ENCODE measurements at regions not wholly inside any gene's neighbourhood (a gene's known extent, or its start where the extent isn't known, plus 50 kb on each side); places are given as distances from the start of the nearest gene placed in this dataset.

GRCh38 chr6:108757357-108757756, 90.9 kb upstream of the ARMC2 start:
- no peak overlapping the region for H2AFZ ChIP-seq (ENCODE audit: low read length)
- H3K36me3 ChIP-seq (replicated peaks; ENCODE audit: insufficient read depth, low read length), result no peaks in the 10 kb centered on the region
- peaks cover 16% of the 10 kb centered on the region for H3K79me2 ChIP-seq (ENCODE audit: low read length)
- H3K4me3 ChIP-seq (ENCODE audit: low read length), result no peak overlapping the region
- H3K4me2 ChIP-seq (ENCODE audit: low read depth, low read length), result no peak overlapping the region
- H4K20me1 ChIP-seq (ENCODE audit: insufficient read depth, low read length), result no peaks in the 10 kb centered on the region
- H3K27ac ChIP-seq (ENCODE audit: low read length), result peak overlapping the region; percentile 91; the same call in 1 of the 2 replicates
- no peaks in the 10 kb centered on the region for H3K9me2 ChIP-seq (replicated peaks; ENCODE audit: insufficient read depth, low read length)
- DNase-seq, result no peak
- peaks cover 47% of the 10 kb centered on the region for H3F3A ChIP-seq (ENCODE audit: insufficient read depth, low read length)
- no peaks in the 10 kb centered on the region for H3K27me3 ChIP-seq (replicated peaks; ENCODE audit: insufficient read depth, low read length)
- peaks cover 57% of the 10 kb centered on the region for H3K4me1 ChIP-seq (ENCODE audit: low read length)
- H3K9ac ChIP-seq (ENCODE audit: low read length), result no peak overlapping the region
- TF ChIP-seq EZH2 (optimal IDR thresholded peaks at IDR 0.05; ENCODE audit: low read depth, low read length) (no peak), EZH2phosphoT487 (IDR thresholded peaks at IDR 0.05; ENCODE audit: low read length) (no peak)
- H3K9me3 ChIP-seq (replicated peaks; ENCODE audit: insufficient read depth, low read length), result no peaks in the 10 kb centered on the region

- Histone ChIP-seq H3K9ac (ENCODE audit: low read length) (no peak overlapping the region), H3K79me2 (ENCODE audit: low read length) (peaks cover 13% of the 10 kb centered on the region), H3K36me3 (replicated peaks; ENCODE audit: insufficient read depth, low read length) (no peaks in the 10 kb centered on the region), H3K4me3 (ENCODE audit: low read length) (no peak overlapping the region), H3K4me2 (ENCODE audit: low read depth, low read length) (no peak overlapping the region), H3K9me3 (replicated peaks; ENCODE audit: insufficient read depth, low read length) (no peaks in the 10 kb centered on the region), H3K9me2 (replicated peaks; ENCODE audit: insufficient read depth, low read length) (no peaks in the 10 kb centered on the region), H3K4me1 (ENCODE audit: low read length) (peaks cover 59% of the 10 kb centered on the region), H4K20me1 (ENCODE audit: insufficient read depth, low read length) (no peaks in the 10 kb centered on the region), H2AFZ (ENCODE audit: low read length) (no peak overlapping the region), H3K27me3 (replicated peaks; ENCODE audit: insufficient read depth, low read length) (no peaks in the 10 kb centered on the region), H3K27ac (ENCODE audit: low read length) (no peak overlapping the region), H3F3A (ENCODE audit: insufficient read depth, low read length) (peaks cover 51% of the 10 kb centered on the region)
- DNase-seq, result no peak
- TF ChIP-seq EZH2phosphoT487 (IDR thresholded peaks at IDR 0.05; ENCODE audit: low read length) (no peak), EZH2 (optimal IDR thresholded peaks at IDR 0.05; ENCODE audit: low read depth, low read length) (no peak)
- TF ChIP-seq, protein P1, sequence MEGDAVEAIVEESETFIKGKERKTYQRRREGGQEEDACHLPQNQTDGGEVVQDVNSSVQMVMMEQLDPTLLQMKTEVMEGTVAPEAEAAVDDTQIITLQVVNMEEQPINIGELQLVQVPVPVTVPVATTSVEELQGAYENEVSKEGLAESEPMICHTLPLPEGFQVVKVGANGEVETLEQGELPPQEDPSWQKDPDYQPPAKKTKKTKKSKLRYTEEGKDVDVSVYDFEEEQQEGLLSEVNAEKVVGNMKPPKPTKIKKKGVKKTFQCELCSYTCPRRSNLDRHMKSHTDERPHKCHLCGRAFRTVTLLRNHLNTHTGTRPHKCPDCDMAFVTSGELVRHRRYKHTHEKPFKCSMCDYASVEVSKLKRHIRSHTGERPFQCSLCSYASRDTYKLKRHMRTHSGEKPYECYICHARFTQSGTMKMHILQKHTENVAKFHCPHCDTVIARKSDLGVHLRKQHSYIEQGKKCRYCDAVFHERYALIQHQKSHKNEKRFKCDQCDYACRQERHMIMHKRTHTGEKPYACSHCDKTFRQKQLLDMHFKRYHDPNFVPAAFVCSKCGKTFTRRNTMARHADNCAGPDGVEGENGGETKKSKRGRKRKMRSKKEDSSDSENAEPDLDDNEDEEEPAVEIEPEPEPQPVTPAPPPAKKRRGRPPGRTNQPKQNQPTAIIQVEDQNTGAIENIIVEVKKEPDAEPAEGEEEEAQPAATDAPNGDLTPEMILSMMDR (IDR thresholded peaks at IDR 0.05; ENCODE audit: low read length), result no peak
Measured at GRCh38 chr6:108758884-108759283, 89.3 kb upstream of the ARMC2 start.

- Histone ChIP-seq H3K9ac (ENCODE audit: low read length) (no peak overlapping the region), H3K9me2 (replicated peaks; ENCODE audit: insufficient read depth, low read length) (no peaks in the 10 kb centered on the region), H2AFZ (ENCODE audit: low read length) (no peak overlapping the region), H3K36me3 (replicated peaks; ENCODE audit: insufficient read depth, low read length) (no peaks in the 10 kb centered on the region), H3K4me3 (ENCODE audit: low read length) (no peak overlapping the region), H3K9me3 (replicated peaks; ENCODE audit: insufficient read depth, low read length) (no peaks in the 10 kb centered on the region), H3K27me3 (replicated peaks; ENCODE audit: insufficient read depth, low read length) (no peaks in the 10 kb centered on the region), H3K4me2 (ENCODE audit: low read depth, low read length) (no peak overlapping the region), H3K79me2 (ENCODE audit: low read length) (peaks cover 11% of the 10 kb centered on the region), H4K20me1 (ENCODE audit: insufficient read depth, low read length) (no peaks in the 10 kb centered on the region), H3F3A (ENCODE audit: insufficient read depth, low read length) (peaks cover 37% of the 10 kb centered on the region), H3K27ac (ENCODE audit: low read length) (no peak overlapping the region), H3K4me1 (ENCODE audit: low read length) (peaks cover 46% of the 10 kb centered on the region)
- no peak for DNase-seq
- no peak for TF ChIP-seq EZH2phosphoT487 (IDR thresholded peaks at IDR 0.05; ENCODE audit: low read length)
- TF ChIP-seq, protein P1 (IDR thresholded peaks at IDR 0.05; ENCODE audit: low read length), result no peak
- TF ChIP-seq EZH2 (optimal IDR thresholded peaks at IDR 0.05; ENCODE audit: low read depth, low read length), result no peak
Measured at GRCh38 chr6:108760126-108761050, 87.8 kb upstream of the ARMC2 start.
